HG02642 (cell line): ENCODE measurements at regions not wholly inside any gene's neighbourhood (a gene's known extent, or its start where the extent isn't known, plus 50 kb on each side); places are given as distances from the start of the nearest gene placed in this dataset.
"Not testable (repeated sequence)": the region's sequence is repeated elsewhere in the genome, so short reads cannot be mapped to it uniquely, and the experiment has no call there.

Experiments
- ATAC-seq: cut with Tn5 transposase; IDR thresholded peaks from one replicate; pipeline ENCODE4 v1.9.1; 2021; ENCODE audit warnings: mild to moderate bottlenecking; ENCODE audit not compliant: unreplicated experiment, poor library complexity

DNA sequence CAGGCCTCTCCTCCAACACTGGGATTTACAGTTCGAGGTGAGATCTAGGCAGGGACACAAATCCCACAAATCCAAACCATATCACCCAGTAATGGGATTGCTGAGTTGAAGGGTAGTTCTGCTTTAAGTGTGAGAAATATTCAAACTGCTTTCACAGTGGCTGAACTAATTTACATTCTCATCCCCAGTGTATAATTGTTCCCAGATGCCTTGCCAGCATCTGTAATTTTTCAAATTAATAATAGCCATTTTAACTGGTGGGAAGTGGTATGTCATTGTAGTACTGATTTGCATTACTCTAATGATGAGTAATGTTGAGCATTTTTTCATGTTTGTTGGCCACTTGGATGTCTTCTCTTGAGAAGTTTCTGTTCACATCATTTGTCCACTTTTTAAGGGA lies 592.8 kb upstream of the GRM3 start:
- ATAC-seq, result no peak

DNA sequence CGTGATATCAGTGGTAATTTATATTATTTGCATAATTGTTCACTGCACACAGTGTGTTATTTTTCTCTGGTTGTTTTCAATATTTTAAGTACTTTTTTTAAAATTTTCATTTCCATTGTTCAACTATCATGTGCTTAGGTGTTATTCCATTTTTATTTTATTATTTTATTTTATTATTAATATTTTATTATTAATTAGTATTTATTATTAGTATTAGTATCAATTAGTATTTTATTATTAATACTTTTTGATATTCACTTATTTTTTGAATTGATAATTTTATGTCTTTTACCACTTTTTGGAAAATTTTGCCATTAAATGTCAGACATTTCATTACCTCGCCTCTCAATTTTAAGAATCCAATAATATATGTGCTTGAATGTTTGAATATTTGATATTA lies 593.8 kb upstream of the GRM3 start:
- ATAC-seq, result no peak

DNA sequence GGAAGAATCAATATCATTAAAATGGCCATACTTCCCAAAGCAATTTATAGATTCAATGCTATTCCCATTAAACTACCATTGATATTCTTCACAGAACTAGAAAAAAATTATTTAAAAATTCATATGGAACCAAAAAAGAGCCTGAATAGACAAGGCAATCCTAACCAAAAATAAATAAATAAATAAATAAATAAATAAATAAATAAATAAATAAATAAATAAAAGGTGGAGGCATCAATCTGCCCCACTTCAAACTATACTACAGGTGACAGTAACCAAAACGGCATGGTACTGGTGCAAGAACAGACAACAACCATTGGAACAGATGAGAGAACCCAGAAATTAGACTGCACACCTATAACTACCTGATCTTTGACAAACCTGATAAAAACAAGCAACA lies 598.5 kb upstream of the GRM3 start:
- ATAC-seq, result not testable (repeated sequence)

DNA sequence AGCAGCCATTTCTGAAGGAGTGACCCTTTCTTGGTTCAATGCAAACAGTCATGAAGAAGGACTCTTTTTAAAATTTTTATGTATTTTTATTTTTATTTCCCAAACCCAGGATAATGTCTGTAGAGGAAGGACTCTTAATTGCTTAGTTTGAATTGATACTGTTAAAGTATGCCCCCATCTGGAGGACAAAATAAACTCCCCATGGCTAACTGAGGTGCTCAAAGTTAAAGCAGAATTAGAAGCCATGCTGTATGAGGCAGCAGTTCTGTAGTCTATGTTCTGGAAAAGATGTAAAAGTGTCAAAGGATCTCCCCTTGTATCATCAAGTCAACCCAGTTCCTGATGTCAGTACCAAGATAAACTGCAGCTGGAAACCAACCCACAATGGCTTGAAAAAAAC lies 617.9 kb upstream of the GRM3 start:
- no peak for ATAC-seq

DNA sequence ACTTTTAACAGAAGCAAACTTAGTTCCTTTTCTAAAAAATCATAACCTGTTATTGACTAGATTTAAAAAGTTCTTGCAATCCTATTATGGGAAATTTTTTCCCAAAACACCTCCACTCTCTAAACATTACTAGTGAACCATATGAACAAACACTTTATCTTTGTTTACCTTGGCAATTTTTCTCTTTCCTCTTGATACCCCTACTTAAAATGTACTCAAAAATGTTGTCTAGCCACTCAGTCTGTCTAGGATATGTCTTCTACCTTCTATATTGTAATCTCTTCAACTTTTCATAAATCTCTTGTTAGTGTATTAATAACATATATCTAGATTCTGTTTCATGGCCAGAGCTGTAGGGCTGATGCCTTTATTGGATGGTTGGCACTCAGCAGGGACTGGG lies 630.0 kb upstream of the GRM3 start:
- no peak for ATAC-seq

DNA sequence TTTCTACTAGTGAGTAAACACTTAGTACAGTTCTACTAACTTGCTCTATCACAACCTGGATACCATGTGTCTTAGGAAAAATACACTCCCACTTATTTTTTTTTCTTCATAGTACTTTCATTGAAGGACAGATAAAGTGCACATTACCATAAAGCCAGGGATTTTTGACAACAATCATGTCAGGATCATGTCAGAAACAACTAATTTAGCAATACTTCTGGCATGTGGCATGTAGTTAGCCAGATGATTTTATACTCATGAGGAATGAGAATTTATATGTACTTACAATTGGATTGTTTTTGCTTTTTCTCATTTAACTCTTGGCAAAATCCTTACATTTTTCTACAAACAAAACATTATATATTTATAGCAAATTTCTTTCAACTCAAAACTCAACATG lies 630.7 kb upstream of the GRM3 start:
- ATAC-seq, result no peak

DNA sequence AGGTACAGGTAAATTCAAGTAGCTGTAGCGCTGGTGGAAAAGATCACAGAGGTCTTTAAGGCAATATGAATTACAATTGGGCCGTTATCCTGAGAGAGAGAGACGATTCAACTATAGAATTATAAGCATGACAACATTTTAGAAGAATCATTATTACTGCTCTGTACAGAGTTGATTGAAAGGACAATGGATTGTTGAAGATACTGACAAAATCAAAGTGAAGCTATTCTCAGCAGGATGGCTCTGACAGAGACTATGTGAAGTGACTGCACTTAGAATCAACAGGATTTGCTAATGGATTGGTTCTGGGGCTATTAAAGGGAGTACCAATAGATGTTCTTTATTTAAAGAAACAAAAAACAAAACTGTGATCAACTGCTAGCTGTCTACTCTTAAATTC lies 634.8 kb upstream of the GRM3 start:
- no peak for ATAC-seq

DNA sequence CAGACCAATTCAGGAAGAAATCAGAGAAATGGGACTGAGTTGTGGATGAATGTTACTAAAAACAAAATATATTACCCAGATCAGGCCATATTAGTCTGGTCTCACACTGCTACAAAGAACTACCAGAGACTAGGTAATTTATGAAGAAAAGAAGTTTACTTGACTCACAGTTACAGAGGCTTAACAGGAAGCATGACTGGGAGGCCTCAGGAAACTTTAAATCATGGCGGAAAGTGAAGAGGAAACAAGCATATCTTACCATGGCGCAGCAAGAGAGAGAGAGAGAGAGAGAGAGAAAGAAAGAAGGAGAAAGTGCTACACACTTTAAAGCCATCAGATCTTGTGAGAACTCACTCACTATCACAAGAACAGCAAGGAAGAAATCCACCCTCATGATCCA lies 636.8 kb upstream of the GRM3 start:
- ATAC-seq, result no peak

DNA sequence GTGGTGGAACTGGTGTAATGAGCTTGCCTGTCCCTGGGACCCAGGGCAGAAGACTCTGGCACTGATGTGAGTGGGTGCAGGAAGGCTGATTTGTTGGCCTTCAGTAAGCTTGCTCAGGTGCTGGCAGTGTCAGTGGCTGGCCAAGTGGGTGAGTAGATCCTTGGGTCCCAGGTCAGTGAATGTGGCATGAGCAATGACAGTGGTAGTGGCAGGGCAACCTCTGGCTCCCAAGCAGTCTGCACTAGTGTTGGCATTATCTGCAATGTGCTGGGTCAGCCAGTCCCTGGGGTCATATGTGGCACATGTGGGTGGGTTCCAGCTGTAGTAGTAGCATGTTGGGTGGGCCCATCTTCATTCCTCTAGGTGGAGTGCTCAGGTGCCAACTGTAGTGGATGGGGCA lies 640.9 kb upstream of the GRM3 start:
- no peak for ATAC-seq

DNA sequence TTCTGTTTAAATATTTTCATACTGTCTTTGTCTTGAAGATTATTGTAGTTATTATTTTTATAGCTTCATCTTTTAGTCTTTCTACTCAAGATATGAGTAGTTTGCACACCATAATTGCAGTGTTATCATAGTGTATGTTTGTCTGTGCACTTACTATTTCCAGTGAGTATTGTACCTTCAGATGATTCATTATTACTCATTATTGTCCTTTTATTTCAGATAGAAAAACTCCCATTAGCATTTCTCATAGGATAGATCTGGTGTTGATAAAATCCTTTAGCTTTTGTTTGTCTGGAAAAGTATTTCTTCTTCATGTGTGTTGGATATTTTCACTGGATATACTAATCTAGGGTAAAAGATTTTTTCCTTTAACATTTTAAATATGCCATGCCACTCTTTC lies 646.2 kb upstream of the GRM3 start:
- ATAC-seq, result no peak

DNA sequence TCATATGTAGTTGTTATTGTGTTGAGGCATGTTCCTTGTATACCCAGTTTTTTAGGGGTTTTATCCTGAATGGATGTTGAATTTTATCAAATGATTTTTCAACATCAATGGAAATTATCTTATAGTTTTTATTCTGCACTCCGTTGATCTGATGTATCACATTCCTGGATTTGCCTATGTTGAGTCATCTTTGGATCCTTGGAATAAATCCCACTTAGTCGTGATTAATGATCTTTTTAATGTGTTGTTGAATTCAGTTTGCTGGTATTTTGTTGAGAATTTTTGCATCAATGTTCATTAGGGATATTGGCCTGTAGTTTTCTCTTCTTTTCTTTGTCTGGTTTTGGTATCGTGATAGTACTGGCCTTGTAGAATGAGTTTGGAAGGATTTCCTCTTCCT lies 648.6 kb upstream of the GRM3 start:
- no peak for ATAC-seq

DNA sequence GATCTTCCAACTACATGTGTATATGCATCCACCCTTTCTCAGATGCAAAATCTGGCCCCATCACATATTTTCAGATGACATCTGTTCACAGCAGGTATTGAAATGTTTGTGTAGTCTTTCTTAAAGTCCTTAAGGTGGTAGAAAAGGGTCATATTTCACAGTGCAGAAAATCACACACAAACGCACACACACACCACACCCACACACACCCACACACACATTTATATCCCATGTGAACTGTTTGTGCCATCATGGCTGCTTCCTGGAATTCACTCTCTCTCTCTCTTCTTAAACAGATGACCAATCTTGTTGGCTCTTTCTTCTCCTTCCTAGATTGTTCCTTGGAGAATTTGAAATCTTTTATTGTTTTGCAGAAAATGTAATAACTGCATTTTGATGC lies 663.0 kb upstream of the GRM3 start:
- no peak for ATAC-seq

DNA sequence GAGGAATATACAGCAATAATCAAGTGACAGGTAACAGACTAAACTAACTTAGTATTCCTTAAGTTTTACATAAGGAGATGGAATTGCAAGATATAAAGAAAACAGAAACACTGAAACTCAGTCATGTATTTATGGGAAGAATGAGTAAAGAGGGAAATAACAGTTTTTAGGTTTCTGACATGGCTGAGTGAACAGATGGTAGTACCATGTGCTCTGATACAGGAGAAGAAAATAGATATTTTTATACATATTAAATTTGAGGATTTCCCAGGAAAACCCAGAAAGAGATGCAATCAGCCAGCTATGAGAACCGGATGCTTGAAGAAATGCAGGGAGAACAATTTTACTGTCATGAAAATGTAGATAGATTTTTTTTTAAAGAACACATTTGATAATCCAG lies 669.5 kb upstream of the GRM3 start:
- no peak for ATAC-seq

DNA sequence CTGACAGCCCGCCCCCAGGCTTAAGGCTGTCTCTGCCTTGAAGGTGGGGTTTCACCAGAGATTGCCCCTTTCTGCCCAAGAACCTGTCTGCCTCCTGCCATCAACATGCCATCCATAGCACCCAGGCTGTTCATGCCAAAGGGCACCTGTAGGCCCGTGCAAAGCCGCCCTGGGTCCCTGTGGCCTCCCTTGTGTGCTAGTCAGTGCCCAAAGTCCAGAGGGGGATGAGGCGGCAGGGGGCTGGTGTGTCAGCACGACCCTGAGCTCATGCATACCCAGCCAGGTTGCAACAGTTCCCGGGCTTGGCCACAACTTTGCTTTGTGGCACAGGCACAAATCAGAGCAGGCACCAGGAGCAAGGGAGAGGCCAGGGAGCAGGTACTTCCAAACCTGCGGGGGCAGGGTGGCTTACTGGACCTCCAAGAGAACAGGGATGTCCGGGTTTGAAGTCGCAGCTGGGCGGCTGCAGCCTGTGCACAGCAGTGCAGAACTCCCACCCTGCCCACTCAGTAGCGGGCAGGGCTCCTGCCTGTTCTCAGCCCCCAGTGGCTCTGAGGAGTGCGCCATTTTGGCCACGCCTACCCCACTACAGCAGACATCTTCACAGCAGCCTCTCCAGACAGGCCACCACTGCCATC lies 671.1 kb upstream of the GRM3 start:
- no peak for ATAC-seq

DNA sequence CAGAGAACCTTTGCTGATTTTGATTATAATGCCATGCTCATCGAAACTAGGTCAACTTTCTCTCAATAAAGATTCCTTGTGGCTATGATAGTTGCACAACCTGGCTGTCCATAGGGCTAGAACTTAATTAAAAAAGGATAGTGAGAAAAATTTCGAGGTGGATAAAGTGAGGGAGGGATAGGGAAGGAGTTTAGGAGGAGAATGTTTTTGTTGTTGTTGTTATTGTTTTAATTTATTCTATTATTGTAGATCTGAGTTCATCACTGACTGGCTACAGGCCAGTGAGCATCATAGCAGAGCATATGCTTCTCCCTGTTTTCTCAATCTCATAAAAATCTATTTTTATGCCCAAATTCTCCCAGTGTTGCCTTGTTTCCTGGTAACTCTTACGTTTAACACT lies 688.7 kb upstream of the GRM3 start:
- no peak for ATAC-seq

DNA sequence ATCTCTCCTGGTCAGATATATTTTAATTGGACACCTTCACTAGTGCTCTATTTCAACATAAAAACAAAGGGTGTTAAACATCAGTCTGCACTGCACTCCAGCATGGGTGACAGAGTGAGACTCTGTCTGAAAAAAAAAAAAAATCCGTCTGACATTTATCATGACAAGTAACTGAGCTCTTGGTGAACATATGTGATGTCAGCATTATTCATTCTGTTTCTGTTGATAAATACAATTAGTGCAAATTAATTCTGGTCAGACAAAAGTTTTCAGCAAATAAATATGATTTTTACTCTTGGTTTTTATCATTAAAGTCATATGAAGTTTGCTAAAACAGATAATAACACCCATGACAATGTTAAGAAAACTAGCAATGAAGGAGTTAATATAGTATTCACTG lies 692.8 kb upstream of the GRM3 start:
- ATAC-seq, result no peak

DNA sequence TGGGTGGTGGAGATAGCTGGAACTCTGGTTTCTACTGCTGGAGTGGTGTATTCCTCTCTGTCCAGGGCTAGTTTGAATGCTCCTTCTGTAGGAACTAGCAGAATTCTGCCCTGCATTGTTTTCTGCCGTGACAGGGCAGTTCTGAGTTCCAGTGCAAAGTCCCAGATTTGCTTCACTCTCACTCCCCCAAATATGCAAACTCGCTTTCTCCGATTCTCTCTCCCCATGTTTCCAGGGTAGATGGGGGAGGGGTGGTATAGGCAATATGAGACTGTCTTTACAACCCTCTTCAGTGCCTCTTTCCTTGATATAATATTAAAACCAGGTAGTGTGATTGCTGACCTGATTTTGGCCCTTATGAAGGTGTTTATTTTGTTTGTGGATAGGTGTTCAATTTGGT lies 693.3 kb upstream of the GRM3 start:
- no peak for ATAC-seq

DNA sequence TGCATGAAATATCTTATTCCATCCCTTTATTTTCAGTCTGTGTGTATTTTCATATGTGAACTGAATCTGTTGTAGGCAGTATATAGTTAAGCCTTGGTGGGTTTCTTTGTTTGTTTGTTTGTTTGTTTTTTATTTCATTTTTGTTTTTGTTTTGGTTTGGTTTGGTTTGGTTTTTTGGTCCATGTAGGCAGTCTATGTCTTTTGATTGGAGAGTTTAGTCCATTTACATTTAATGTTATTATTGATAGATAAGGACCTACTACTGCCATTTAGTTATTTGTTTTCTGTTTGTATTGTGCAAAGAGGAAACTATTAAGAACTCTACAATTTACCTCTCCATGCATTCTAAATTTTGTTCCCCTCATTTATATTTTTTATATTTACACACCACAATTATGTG lies 695.9 kb upstream of the GRM3 start:
- no peak for ATAC-seq

DNA sequence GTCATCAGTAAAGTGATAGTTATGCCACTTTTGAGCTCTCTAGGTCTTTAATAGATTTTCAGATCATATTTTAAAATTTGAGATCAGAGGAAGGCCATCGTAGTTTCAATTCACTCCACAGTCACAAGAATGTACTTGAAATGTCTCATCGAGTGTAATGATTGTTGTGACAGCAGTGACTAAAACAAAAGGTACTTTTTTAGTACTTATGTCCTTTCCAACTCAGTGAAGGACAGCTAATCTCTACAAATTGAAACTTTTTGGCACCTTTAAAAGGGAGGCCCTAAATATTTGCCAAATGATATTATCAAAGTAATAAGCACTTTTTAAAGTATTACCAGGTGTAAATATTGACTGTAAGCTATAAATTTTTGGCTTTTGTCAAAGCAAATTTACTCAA lies 702.9 kb upstream of the GRM3 start:
- ATAC-seq, result no peak

DNA sequence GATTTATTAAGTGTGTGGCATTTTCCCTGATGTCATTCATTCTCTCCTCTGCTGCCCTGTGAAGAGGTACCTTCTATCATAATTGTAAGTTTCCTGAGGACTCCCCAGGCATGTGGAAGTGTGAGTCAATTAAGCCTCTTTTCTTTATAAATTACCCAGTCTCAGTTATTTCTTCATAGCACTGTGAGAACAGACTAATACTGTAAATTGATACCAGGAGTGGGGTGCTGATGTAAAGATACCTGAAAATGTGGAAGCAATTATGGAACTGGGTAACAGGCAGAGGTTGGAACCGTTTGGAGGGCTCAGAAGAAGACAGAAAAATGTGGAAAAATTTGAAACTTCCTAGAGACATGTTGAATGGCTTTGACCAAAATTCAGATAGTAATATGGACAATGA lies 711.8 kb upstream of the GRM3 start:
- ATAC-seq, result no peak

DNA sequence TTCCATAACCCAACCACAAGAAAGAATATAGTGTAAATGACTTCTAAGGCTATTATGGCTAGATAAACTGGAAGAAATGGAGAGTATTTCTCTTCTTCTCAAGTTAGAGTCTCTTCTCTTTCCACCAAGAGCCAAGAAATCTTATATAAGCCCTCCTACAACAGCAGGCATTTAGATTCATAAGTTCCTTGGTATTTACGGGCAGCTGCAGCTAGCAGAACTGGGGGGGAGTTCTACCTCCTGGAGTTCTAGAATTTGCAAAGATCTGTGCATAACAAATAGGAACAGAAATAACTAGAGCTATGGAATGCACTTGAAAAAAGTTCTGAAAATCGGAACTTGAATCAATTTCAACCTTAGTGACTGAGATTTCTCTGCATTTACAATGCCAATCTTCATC lies 715.2 kb upstream of the GRM3 start:
- ATAC-seq, result no peak

DNA sequence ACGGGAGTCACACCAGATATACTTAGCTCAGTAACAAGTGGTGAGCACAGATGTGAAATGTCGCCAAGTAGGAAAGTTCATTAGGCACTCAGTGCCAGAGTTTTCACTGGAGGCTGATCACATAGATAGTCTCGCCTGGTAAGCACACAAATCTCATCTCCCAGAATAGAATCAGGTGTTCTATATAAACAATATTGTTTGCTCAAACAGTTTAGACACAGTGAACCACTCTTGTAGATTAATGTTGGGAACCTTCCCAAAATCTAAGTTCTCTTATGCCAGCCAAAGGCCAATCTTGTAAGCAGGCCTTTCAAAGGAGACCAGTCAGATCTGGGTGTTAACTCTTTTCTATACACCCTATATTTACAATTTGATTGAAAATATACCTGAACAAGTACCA lies 716.5 kb upstream of the GRM3 start:
- no peak for ATAC-seq

DNA sequence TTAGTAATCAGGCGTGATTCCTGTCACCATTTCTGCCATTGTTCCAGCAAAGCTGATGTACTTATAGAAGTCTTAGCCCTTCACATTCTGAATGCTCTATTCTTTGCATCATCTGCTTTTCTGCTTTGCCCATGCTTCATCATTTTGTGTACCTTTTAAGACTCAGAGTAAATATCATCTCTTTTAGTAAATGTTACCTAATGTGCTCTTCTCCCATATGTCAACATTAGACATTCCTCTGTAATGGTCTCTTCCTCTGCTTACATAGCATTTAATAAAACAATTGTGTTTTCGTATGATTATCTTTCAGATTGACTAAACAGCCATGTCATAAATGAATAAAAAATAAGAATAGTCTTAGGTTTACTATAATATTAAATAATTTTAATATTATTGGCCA lies 719.6 kb upstream of the GRM3 start:
- ATAC-seq, result no peak
